Gastroesophageal sphincter (tissue), 3 donors: ENCODE measurements at regions not wholly inside any gene's neighbourhood (a gene's known extent, or its start where the extent isn't known, plus 50 kb on each side); places are given as distances from the start of the nearest gene placed in this dataset.

Source experiments
- CTCF ChIP-seq, 4 experiments: fragments of 200-600 bp in 2 of 4; fragments of 450-650 bp in 2 of 4; sonication (generic) in 1 of 4; IDR thresholded peaks; one replicate each; pipeline ENCODE4 v1.5.1; 2017 to 2019; ENCODE audit warnings: antibody characterized with exemption in 4 of 4, mild to moderate bottlenecking in 2 of 4, moderate library complexity in 2 of 4
- EP300 ChIP-seq: sonication (generic); formaldehyde crosslinking; IDR thresholded peaks from one replicate; pipeline ENCODE4 v1.6.1; 2017; ENCODE audit warnings: antibody characterized with exemption, mild to moderate bottlenecking
- POLR2A ChIP-seq, 2 donors: fragments of 450-650 bp; IDR thresholded peaks; one replicate each; pipeline ENCODE4 v1.6.1; 2017; ENCODE audit warnings: antibody characterized with exemption in 2 of 2, mild to moderate bottlenecking in 2 of 2, moderate library complexity in 1 of 2
- POLR2AphosphoS5 ChIP-seq: sonication (generic); formaldehyde crosslinking; IDR thresholded peaks from one replicate; pipeline ENCODE4 v1.6.1; 2017; ENCODE audit warnings: antibody characterized with exemption

GRCh38 chr5:142239394-142240159, 85.2 kb downstream of the SPRY4 start:
- TF ChIP-seq CTCF (IDR thresholded peaks at IDR 0.05) (no peak), EP300 (no peak), POLR2A (IDR thresholded peaks at IDR 0.05) (no peak), POLR2AphosphoS5 (no peak)
